LNCAP (cell line): ENCODE measurements at regions not wholly inside any gene's neighbourhood (a gene's known extent, or its start where the extent isn't known, plus 50 kb on each side); places are given as distances from the start of the nearest gene placed in this dataset.

Experiments used
- CTCF ChIP-seq: fragments of 450-650 bp; IDR thresholded peaks from 2 replicates; pipeline ENCODE4 v1.5.1; 2017; ENCODE audit warnings: mild to moderate bottlenecking

- TF ChIP-seq CTCF: no peak
Measured at GRCh38 chr5:54610197-54610944, 92.8 kb downstream of the SNX18 start.

- no peak for TF ChIP-seq CTCF
Measured at GRCh38 chr5:54608423-54609085, 91.0 kb downstream of the SNX18 start.

- no peak for TF ChIP-seq CTCF
Measured at GRCh38 chr5:54607006-54607405, 89.4 kb downstream of the SNX18 start.

- TF ChIP-seq CTCF: no peak
Measured at GRCh38 chr5:54603372-54603771, 85.8 kb downstream of the SNX18 start.

- no peak for TF ChIP-seq CTCF
Measured at GRCh38 chr5:54602475-54602874, 84.9 kb downstream of the SNX18 start.

- no peak for TF ChIP-seq CTCF
Measured at GRCh38 chr5:54601411-54602230, 84.1 kb downstream of the SNX18 start.
